ENCODE measurements at regions not wholly inside any gene's neighbourhood (a gene's known extent, or its start where the extent isn't known, plus 50 kb on each side); places are given as distances from the start of the nearest gene placed in this dataset.

GRCh38 chr16:72502594-72503005, 330.6 kb upstream of the PMFBP1 start:
- DNase-seq (ENCODE audit: low read depth) = no peak

- DNase-seq (ENCODE audit: low read depth) = peak; percentile 49
Observed at GRCh38 chr16:72501739-72502593, 330.0 kb upstream of the PMFBP1 start.

DNA sequence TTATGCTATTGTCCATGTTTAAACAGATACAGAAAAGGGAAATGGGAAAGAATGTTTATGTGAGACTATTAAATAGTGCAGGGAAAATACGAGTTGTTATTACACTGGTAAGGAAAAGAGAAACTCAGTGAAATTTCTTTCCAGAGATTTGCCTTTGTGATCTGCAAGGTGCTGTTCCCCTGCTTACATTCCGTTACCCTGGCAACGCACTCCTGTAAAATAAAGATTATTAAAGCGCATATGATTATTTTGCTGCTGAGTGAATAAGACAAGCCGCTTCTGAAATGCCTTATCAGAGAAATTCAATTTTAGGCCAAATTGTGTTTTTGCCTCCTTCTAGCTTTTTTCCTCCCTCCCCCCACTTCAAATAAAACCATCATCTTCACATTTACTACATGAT, 328.6 kb upstream of the PMFBP1 start:
- no peak for DNase-seq (ENCODE audit: low read depth)

DNA sequence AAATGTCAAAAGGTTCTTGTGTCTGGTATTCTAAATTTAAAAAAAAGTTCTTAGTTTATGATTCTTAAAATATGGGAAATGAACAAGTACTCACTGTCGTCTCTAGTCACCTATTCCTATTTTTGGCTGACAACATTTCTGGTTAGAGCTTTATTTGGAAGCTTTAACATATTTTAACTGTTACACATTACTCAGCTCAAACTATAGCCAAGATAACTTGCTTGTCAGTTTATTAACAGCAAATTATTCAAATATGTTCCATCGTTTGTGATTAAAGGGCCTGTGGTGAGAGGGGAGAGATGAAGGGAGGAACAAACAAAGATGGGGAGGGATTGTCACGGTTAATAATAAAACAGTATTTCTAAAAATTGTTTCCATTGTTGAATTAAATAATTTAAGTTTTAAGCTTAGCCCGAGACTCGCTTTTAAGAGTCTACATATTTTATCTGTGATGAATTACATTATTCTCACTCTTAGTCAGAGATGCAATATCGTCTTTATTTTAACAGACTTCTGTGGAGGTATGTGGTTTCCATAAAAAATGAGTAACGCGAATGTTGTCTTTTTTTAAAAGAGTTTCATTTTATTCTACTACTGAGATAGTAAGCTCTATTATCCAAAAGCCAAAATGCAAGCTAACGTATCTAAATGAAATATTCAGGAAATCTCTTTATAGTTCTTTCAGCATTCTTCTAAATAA, 321.9 kb upstream of the PMFBP1 start:
- peak; percentile 35 for DNase-seq (ENCODE audit: low read depth)

- DNase-seq (ENCODE audit: low read depth) = no peak
Observed at GRCh38 chr16:72487283-72487682, 315.3 kb upstream of the PMFBP1 start.

- no peak for DNase-seq (ENCODE audit: low read depth)
Observed at GRCh38 chr16:72482695-72483094, 310.7 kb upstream of the PMFBP1 start.

DNA sequence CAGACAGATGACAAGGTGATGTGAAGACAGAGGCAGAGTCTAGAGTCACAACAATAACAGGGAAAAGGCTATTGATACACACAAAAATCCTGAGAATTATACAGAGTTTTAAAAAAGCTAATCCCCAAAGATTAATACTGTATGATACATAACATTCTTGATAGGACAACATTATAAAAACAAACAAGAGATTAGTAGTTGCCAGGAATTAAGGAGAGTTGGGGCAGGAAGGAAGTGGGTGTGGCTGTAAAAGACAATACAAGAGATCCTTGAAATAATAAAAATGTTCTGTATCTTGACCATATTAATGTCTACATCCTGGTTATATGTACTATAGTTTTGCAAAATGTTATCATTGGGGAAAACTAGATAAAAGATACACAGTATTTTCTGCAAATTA, 309.5 kb upstream of the PMFBP1 start:
- DNase-seq (ENCODE audit: low read depth) = no peak

GRCh38 chr16:72480911-72481310, 309.0 kb upstream of the PMFBP1 start:
- DNase-seq (ENCODE audit: low read depth) = no peak

DNA sequence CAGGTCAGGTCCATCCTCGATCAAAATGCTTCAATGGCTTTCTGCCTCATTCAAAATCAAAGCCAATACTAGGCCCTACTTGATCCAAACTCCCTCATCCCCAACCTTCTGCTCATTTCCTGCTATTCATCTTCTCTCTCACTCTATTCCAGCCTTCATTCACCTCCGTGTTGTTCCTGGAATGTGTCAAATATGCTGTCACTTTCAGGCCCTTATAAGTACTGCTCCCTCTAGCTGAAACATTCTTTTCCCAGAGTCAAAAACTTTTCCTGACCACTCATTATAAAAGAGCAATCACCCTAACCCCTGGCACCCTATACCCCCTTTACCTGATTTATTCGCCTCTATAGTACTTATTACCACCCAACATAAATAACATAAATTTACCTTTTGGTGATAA, 303.7 kb upstream of the PMFBP1 start:
- no peak for DNase-seq (ENCODE audit: low read depth)

DNA sequence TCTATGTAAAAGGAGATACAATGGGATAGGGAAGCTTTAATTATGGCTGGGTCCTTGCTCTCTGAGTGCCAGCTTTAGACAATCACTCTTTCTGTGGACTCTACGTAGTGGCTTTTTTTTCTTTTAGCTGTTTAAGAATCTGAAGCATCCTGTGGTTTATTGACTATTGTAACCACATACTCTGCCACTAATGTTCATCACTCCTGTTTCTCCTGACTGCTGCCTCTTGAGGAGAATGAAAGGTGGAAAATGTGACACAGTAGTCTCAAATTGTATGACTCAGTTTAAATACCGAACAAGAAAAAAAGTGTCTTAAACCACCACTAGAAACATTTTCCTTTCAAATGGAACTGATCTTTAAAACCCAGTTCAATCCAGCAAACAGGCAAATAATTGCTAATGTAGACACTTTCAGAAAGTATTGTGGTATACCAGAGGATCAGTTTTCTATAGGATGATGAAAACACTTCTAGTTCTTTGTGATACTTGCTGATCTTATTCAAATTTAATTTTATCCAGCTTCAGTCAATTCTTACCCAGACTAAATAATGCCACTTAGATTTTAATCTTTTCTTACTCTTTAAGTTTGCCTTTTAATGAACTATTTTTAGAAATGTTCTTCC, 302.7 kb upstream of the PMFBP1 start:
- DNase-seq (ENCODE audit: low read depth) = no peak

DNA sequence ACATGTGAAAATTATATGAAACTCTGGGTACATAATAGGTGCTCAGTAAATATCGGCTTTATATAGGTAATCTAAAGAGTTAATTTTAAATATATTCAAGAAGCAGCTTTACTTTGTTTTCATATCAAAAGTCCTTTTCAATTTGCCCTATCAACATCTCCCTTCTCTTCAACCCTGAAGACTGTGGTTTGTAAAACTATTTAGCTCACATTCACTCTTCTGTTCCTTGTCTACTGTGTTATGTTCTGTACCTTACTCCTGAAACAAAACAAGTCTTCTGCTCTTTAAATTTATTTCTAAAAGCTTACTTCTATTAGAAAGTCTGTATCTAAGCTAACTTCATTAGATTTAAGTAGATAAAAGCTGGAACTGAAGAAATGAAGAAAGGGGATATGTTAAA, 301.7 kb upstream of the PMFBP1 start:
- no peak for DNase-seq (ENCODE audit: low read depth)

DNA sequence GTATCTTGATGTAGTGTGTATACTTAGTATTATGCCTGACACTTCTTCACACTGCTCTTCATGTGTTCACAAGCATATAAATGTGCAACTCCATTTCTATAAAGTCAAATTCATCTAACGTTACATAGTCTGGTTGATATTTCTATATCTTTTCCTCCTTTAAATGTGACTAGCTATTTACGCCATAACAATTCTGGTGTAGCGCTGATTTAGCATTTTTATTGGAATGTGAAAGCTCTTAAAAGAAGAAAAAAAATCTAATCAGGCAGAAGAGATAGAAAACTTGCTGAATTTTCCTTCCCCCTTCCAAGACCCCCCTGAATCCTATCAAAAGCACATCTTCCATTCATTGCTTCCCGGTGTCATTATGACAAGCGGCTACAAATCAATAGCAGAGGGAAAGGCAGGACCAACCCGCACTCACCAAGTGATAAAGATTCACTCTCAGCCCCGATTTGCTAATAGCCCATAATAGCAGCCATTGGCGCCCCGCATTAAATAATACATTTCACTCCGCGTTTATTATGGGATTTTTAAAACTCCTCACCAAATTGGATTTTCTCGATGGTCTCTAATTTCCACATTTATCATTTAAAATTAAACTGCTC, 299.5 kb upstream of the PMFBP1 start:
- no peak for DNase-seq (ENCODE audit: low read depth)

- no peak for DNase-seq (ENCODE audit: low read depth)
Observed at GRCh38 chr16:72470541-72470940, 298.6 kb upstream of the PMFBP1 start.

DNA sequence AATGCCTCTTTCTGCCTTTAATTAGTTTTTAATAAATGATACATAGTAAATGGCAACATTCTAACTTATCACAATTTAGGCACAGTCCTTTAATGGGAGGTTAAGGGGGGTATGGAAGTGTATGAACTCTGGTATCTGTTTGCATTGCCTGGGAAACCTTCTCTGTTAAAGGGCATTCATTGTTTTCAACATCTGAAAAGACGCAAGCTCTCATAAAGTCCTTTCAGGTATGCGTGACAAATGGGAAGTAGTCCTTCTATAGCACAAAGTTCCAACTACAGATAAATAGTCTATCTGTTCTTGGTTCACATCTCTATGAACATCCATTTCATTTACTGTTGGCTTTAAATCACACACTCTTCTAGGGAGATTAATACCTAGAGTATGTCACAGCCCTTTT, 298.0 kb upstream of the PMFBP1 start:
- no peak for DNase-seq (ENCODE audit: low read depth)

GRCh38 chr16:72468582-72468981, 296.6 kb upstream of the PMFBP1 start:
- no peak for DNase-seq (ENCODE audit: low read depth)

DNA sequence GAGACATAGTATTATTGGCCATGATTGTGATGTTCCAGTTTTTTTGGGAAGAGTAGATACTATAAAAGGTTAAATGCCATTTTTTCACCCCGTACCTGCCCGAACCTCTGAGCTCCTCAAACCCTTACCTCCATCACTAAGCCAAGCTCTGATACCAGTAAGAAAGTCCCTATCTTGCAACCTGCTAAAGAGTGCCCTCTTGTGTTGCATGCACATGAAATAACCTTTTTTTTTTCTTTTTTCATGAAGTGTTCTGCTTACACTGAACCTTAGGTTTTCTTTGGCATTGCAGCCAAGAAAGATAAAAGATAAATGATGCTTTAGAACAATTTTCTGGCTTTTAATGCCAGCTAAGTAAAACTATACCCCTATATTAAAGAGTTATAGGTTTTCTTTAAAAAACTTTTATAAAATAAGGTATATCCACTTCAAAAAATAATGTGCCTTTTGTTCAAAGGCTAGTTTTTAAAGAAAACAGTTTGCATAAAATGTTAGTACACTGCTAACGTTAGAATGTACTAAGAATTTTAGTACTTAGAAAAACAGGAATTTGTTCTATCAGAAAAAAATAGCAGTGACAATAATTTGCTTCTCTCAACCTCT, 295.3 kb upstream of the PMFBP1 start:
- DNase-seq (ENCODE audit: low read depth) = no peak

GRCh38 chr16:72464597-72465368, 292.8 kb upstream of the PMFBP1 start:
- DNase-seq (ENCODE audit: low read depth) = no peak

DNA sequence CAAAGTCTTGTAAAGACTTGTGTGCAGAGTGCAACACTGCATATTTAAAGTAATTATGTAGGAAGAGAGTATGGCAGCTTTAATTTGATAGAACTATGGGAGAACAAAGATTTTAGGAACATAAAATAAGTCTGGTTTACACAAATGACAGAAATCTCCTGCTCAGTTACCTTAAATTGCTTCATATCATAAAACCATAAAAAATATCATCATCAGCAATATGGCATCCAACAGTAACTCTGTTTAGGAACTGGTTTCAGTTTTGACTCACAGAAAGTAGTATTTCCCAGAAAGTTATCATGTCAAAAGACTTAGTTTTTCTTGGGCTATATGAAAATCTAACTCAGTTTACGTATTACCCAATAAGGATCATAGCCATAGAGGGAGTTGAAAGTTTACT, 292.1 kb upstream of the PMFBP1 start:
- DNase-seq (ENCODE audit: low read depth) = no peak

GRCh38 chr16:72458035-72458434, 286.1 kb upstream of the PMFBP1 start:
- no peak for DNase-seq (ENCODE audit: low read depth)

- no peak for DNase-seq (ENCODE audit: low read depth)
Observed at GRCh38 chr16:72457243-72457940, 285.4 kb upstream of the PMFBP1 start.
